Ishikawa (cell line): ENCODE measurements at regions not wholly inside any gene's neighbourhood (a gene's known extent, or its start where the extent isn't known, plus 50 kb on each side); places are given as distances from the start of the nearest gene placed in this dataset.

ENCODE experiments used
- CEBPB ChIP-seq: IDR thresholded peaks from 2 replicates; pipeline ENCODE4 v1.6.1; 2012
- CREB1 ChIP-seq: IDR thresholded peaks from 2 replicates; pipeline ENCODE4 v1.6.1; 2012; ENCODE audit warnings: low read depth
- EGR1 ChIP-seq: IDR thresholded peaks from 2 replicates; pipeline ENCODE4 v1.6.1; 2012
- EP300 ChIP-seq: IDR thresholded peaks from 2 replicates; pipeline ENCODE4 v1.6.1; 2012; ENCODE audit warnings: borderline replicate concordance
- FOXM1 ChIP-seq: IDR thresholded peaks from 2 replicates; pipeline ENCODE4 v1.6.1; 2012; ENCODE audit warnings: low read depth, borderline replicate concordance
- MAX ChIP-seq: IDR thresholded peaks from 2 replicates; pipeline ENCODE4 v1.6.1; 2012
- NFIC ChIP-seq: IDR thresholded peaks from 2 replicates; pipeline ENCODE4 v1.6.1; 2012
- RAD21 ChIP-seq: IDR thresholded peaks from 2 replicates; pipeline ENCODE4 v1.6.1; 2012; ENCODE audit warnings: low read depth
- REST ChIP-seq: IDR thresholded peaks from 2 replicates; pipeline ENCODE4 v1.6.1; 2012; ENCODE audit warnings: low read depth, mild to moderate bottlenecking
- TAF1 ChIP-seq: IDR thresholded peaks from 2 replicates; pipeline ENCODE4 v1.6.1; 2012; ENCODE audit warnings: low read depth, mild to moderate bottlenecking
- TCF12 ChIP-seq: IDR thresholded peaks from 2 replicates; pipeline ENCODE4 v1.6.1; 2012; ENCODE audit warnings: low read depth
- TEAD4 ChIP-seq: IDR thresholded peaks from 2 replicates; pipeline ENCODE4 v1.6.1; 2012
- YY1 ChIP-seq: IDR thresholded peaks from 2 replicates; pipeline ENCODE4 v1.6.1; 2012; ENCODE audit warnings: low read depth
- ZBTB7A ChIP-seq: IDR thresholded peaks from 2 replicates; pipeline ENCODE4 v1.6.1; 2012; ENCODE audit warnings: low read depth
- TF ChIP-seq, protein P1 (sequence below): IDR thresholded peaks from 2 replicates; pipeline ENCODE4 v1.6.1; 2012

DNA sequence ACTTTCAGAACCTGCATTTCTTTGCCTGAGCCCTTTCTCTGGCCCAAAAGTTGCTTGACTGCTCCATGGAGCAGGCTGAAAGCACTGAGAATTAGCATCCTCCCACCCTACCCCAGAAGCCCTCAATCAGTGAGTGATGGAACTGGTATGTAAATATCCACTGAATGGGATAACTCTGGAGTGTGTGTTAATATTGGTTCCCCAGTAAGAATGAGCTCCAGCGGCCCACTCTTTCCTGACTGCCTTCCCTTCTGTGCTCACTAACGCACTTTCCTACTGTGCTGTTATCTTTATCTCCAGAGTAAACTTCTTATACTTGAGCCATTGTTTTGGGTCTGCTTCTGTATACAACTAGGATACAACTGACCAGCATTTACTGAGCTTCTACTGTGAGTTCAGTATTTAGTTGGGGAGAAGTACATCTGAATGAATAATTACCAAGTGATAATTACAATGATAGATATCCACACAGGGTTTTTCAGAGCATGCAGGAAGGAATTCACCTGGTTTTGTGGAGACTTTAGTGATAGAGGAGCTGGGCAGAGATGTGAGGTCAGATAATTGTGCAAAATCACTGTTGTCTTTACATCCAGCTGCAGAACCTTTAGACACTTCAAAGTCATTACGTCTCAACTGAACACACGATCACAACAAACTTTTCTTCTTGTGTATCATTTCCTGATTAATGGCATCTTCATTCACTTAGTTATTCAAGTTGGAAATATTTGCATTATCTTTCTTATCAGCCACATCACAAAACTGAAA is 149.2 kb upstream of the BTG1 start:
- TF ChIP-seq TCF12 = no peak
- TF ChIP-seq EP300 = no peak
- TF ChIP-seq YY1 = no peak
- no peak for TF ChIP-seq TEAD4
- no peak for TF ChIP-seq RAD21
- TF ChIP-seq CREB1 = no peak
- no peak for TF ChIP-seq NFIC
- no peak for TF ChIP-seq MAX
- no peak for TF ChIP-seq CEBPB

GRCh38 chr12:92292016-92292415 is 146.4 kb upstream of the BTG1 start:
- TF ChIP-seq YY1 (no peak), TAF1 (no peak), TCF12 (no peak), REST (no peak), RAD21 (no peak), FOXM1 (no peak), CEBPB (no peak), NFIC (no peak), EGR1 (no peak), ZBTB7A (no peak), CREB1 (no peak), MAX (no peak), TEAD4 (no peak), EP300 (no peak)
- TF ChIP-seq, protein P1, sequence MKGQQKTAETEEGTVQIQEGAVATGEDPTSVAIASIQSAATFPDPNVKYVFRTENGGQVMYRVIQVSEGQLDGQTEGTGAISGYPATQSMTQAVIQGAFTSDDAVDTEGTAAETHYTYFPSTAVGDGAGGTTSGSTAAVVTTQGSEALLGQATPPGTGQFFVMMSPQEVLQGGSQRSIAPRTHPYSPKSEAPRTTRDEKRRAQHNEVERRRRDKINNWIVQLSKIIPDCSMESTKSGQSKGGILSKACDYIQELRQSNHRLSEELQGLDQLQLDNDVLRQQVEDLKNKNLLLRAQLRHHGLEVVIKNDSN = no peak

- no peak for TF ChIP-seq REST
- TF ChIP-seq CREB1 = no peak
- no peak for TF ChIP-seq EGR1
- TF ChIP-seq EP300 = no peak
- TF ChIP-seq FOXM1 = no peak
- TF ChIP-seq RAD21 = no peak
- no peak for TF ChIP-seq ZBTB7A
Measured at GRCh38 chr12:92290886-92291285, 145.2 kb upstream of the BTG1 start.

- TF ChIP-seq EGR1 = no peak
Measured at GRCh38 chr12:92290350-92290695, 144.7 kb upstream of the BTG1 start.

DNA sequence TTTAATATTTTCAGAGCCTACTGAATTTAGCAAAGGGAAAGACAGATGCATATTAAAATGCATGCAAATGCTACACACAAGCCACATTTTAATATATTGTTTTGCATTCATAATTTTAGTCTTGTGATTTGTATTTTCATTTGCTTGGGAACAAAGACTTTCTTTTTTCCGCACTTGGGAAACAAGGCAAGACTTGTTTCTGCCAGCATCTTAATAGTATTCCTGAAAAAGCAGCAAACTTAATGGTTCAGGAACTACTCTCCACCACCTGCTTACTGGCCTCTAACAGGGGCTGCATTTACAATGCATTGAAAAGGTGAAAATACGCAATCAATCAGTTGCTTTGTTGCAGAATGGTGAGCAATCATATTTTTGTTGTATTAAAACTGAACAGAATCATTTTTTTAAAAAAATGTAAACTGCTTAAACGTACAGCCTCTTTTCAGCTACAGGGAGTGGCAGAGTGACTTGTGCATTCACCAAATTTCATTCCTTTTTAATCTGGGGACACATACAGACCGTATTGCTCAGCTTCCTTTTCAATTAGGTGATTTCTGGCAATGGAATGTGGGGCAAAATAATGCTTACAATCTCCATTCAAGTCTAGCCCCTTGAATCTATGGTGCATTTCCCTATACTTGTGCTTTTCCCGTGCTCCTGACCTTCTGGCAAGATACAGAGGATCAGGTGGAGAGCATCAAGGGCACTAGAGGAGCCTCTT is 144.1 kb upstream of the BTG1 start:
- TF ChIP-seq NFIC (no peak), TAF1 (no peak), EGR1 (no peak), TCF12 (no peak), MAX (no peak), ZBTB7A (no peak), CREB1 (no peak), YY1 (no peak), REST (no peak), FOXM1 (no peak), CEBPB (no peak), RAD21 (no peak), TEAD4 (no peak), EP300 (no peak)
- TF ChIP-seq, protein P1 = no peak
